Panc1 (cell line): ENCODE measurements at regions not wholly inside any gene's neighbourhood (a gene's known extent, or its start where the extent isn't known, plus 50 kb on each side); places are given as distances from the start of the nearest gene placed in this dataset.

Source experiments
- ATAC-seq: fragments of 200-7000 bp; cut with Tn5 transposase; 2 replicates; pipeline ENCODE4 v1.9.1; 2020; ENCODE audit warnings: mild to moderate bottlenecking, moderate library complexity
- BruUV-seq: library from RNA; stranded (reverse); fragments of 400-500 nt; replicated peaks from 2 replicates; lab custom pipeline; 2021; lab: Mats Ljungman, UMichigan
- CTCF ChIA-PET: fragments of 300-600 bp; sonication (Branson Sonifier 250); formaldehyde crosslinking; loops from one replicate; lab custom pipeline; 2022; ENCODE audit warnings: antibody characterized with exemption; lab: Charles Lee
- POLR2A ChIA-PET: fragments of 300-600 bp; sonication (Branson Sonifier 250); formaldehyde crosslinking; loops from one replicate; lab custom pipeline; 2022; ENCODE audit warnings: antibody characterized with exemption; lab: Charles Lee
- DNase-seq: peaks from one replicate; pipeline ENCODE4 v3.0.0-alpha.2; 2010; ENCODE audit warnings: low read depth, low spot score
- H3K27ac ChIP-seq: 2 replicates; pipeline ENCODE4 v1.5.1; 2011; ENCODE audit warnings: mild to moderate bottlenecking, low read length, inconsistent platforms
- H3K27me3 ChIP-seq: fragments of 200-500 bp; sonication (Bioruptor generic); 2 replicates; pipeline ENCODE4 v1.6.0; 2014; ENCODE audit warnings: low read length, inconsistent platforms; ENCODE audit not compliant: control insufficient read depth, insufficient read depth
- H3K36me3 ChIP-seq: fragments of 200-500 bp; sonication (Bioruptor generic); 2 replicates; pipeline ENCODE4 v1.5.1; 2014; ENCODE audit warnings: inconsistent platforms, mild to moderate bottlenecking, low read length, moderate library complexity; ENCODE audit not compliant: control insufficient read depth, insufficient read depth
- H3K4me1 ChIP-seq: 2 replicates; pipeline ENCODE4 v1.5.1; 2011; ENCODE audit warnings: inconsistent platforms, mild to moderate bottlenecking, low read length, moderate library complexity; ENCODE audit not compliant: control insufficient read depth, insufficient read depth
- H3K4me3 ChIP-seq, 2 experiments: 2 replicates each; pipeline ENCODE4 v1.5.1; 2011 to 2012; ENCODE audit warnings: low read depth in 2 of 2, low read length in 2 of 2, mild to moderate bottlenecking in 2 of 2, inconsistent platforms in 1 of 2, moderate library complexity in 1 of 2
- H3K9me3 ChIP-seq: fragments of 200-500 bp; sonication (Bioruptor generic); 2 replicates; pipeline ENCODE4 v1.5.1; 2014; ENCODE audit warnings: low read depth, mild to moderate bottlenecking, inconsistent platforms, low read length, moderate library complexity; ENCODE audit not compliant: control insufficient read depth, insufficient read depth
- CTCF ChIP-seq: fragments of 450-650 bp; IDR thresholded peaks from 2 replicates; pipeline ENCODE4 v1.5.1; 2017; ENCODE audit warnings: mild to moderate bottlenecking
- POLR2AphosphoS5 ChIP-seq: IDR thresholded peaks from 2 replicates; pipeline ENCODE4 v1.6.1; 2012; ENCODE audit warnings: mild to moderate bottlenecking, low read depth, low read length, moderate library complexity
- REST ChIP-seq, 2 experiments: IDR thresholded peaks; 2 replicates each; pipeline ENCODE4 v1.6.1; 2011 to 2012; ENCODE audit warnings: low read depth in 2 of 2, control low read depth in 1 of 2, low read length in 1 of 2, mild to moderate bottlenecking in 1 of 2, moderate library complexity in 1 of 2; ENCODE audit not compliant: insufficient read depth in 1 of 2
- SIN3A ChIP-seq: IDR thresholded peaks from 2 replicates; pipeline ENCODE4 v1.6.1; 2012; ENCODE audit warnings: low read depth, mild to moderate bottlenecking, low read length, moderate library complexity, borderline replicate concordance; ENCODE audit not compliant: insufficient read depth
- TCF7L2 ChIP-seq: IDR thresholded peaks from 2 replicates; pipeline ENCODE4 v1.6.1; 2011; ENCODE audit warnings: mild to moderate bottlenecking, low read depth, low read length, inconsistent platforms
- in situ Hi-C: cut with HindIII; loops from 2 replicates; pipeline ENCODE4 v1.10.0; 2016; ENCODE audit warnings: low sequenced_read_pairs, low pct_unique_long_range_greater_than_20kb
- intact Hi-C: fragments of 100-400 bp; cut with micrococcal nuclease; formaldehyde crosslinking; loops from one replicate; pipeline ENCODE4 v1.10.0; 2022; ENCODE audit not compliant: unreplicated experiment

GRCh38 chr1:74830766-74831165 is 97.8 kb downstream of the TYW3 start:
- Histone ChIP-seq H3K36me3 (no peaks in the 10 kb centered on the region), H3K4me1 (no peaks in the 10 kb centered on the region), H3K27ac (no peak overlapping the region), H3K4me3 (no peak overlapping the region), H3K27me3 (no peaks in the 10 kb centered on the region; the same call in 1 of the 2 replicates), H3K9me3 (no peaks in the 10 kb centered on the region; the same call in 1 of the 2 replicates)
- in situ Hi-C loops (no loop called here), intact Hi-C loops (no loop called here)
- ChIA-PET POLR2A (no interaction called here), CTCF (no interaction called here)
- no peak for ATAC-seq
- BruUV-seq = no TSS peak
- no peak for TF ChIP-seq POLR2AphosphoS5
- TF ChIP-seq REST (IDR thresholded peaks at IDR 0.05; ENCODE audit: insufficient read depth in 1 of 2, low read depth in 2 of 2, low read length in 1 of 2) = no peak
- TF ChIP-seq TCF7L2 = no peak
- no peak for TF ChIP-seq SIN3A
- TF ChIP-seq CTCF = no peak
- no peak for DNase-seq

- no peaks in the 10 kb centered on the region for H3K27me3 ChIP-seq
Measured at GRCh38 chr1:74834261-74834660, 101.3 kb downstream of the TYW3 start.

More at GRCh38 chr1:74834261-74834660, 101.3 kb downstream of the TYW3 start:
- intact Hi-C loops = no loop called here
- no TSS peak for BruUV-seq
- Histone ChIP-seq H3K4me3 (no peak overlapping the region), H3K27ac (no peak overlapping the region), H3K36me3 (no peaks in the 10 kb centered on the region), H3K4me1 (no peaks in the 10 kb centered on the region), H3K9me3 (no peaks in the 10 kb centered on the region; the same call in 1 of the 2 replicates)
- CTCF ChIA-PET = no interaction called here
- TF ChIP-seq POLR2AphosphoS5 (no peak), CTCF (no peak)
- no peak for ATAC-seq
- POLR2A ChIA-PET = no interaction called here
- DNase-seq = no peak
- in situ Hi-C loops = no loop called here
